B cell (primary cell): ENCODE measurements at regions not wholly inside any gene's neighbourhood (a gene's known extent, or its start where the extent isn't known, plus 50 kb on each side); places are given as distances from the start of the nearest gene placed in this dataset.

Experiments used
- CTCF ChIP-seq: fragments of 200-600 bp; IDR thresholded peaks from one replicate; pipeline ENCODE4 v1.8.0; 2022; ENCODE audit warnings: antibody characterized with exemption, mild to moderate bottlenecking
- EZH2 ChIP-seq: IDR thresholded peaks from 2 replicates; pipeline ENCODE4 v1.6.1; 2012; ENCODE audit warnings: borderline replicate concordance, low read depth, mild to moderate bottlenecking, moderate library complexity, low read length; ENCODE audit not compliant: insufficient read depth, poor library complexity, severe bottlenecking

DNA sequence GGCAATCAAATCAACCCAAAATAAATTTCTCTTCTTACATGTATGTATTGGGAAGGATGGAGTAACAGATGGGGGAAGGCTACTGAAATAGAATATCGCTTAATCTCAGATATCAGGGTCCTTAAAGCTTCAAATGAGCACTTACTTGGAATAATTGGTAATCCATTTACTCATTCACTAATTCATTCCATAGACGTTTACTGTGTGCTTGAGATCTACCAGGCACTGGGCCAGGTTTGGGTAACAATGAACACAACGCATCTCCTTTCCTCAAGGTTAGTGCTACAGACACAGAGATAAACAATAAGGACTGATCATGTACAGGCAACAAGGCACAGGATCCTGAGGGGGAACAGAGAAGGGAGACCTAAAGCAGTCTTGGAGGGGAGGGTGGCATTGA, 54.4 kb upstream of the KRR1 start:
- TF ChIP-seq CTCF (no peak), EZH2 (no peak)
